ENCODE measurements at regions not wholly inside any gene's neighbourhood (a gene's known extent, or its start where the extent isn't known, plus 50 kb on each side); places are given as distances from the start of the nearest gene placed in this dataset.
A peak's percentile ranks its signal among the peaks of the same experiment; 100 is the strongest.
"Not testable (repeated sequence)": the region's sequence is repeated elsewhere in the genome, so short reads cannot be mapped to it uniquely, and the experiment has no call there.

DNA sequence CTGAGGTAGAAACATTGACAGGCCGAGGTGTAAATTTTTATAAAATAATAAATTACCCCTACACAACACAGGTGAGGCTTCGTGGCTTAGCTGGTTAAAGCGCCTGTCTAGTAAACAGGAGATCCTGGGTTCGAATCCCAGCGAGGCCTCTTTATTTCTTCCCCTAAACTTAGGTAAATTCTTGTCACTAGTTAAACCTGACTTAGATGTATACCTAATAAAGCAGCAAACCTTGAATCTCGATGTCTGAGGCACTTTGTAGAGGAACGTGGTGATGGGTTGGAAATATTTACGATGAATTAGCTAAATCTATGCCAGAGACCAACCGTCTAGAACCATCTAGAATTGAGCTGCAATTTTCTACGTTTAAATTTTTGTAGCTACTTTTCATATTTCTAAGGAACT lies 185.6 kb downstream of the OR2B2 start:
- DNase-seq: no peak

DNA sequence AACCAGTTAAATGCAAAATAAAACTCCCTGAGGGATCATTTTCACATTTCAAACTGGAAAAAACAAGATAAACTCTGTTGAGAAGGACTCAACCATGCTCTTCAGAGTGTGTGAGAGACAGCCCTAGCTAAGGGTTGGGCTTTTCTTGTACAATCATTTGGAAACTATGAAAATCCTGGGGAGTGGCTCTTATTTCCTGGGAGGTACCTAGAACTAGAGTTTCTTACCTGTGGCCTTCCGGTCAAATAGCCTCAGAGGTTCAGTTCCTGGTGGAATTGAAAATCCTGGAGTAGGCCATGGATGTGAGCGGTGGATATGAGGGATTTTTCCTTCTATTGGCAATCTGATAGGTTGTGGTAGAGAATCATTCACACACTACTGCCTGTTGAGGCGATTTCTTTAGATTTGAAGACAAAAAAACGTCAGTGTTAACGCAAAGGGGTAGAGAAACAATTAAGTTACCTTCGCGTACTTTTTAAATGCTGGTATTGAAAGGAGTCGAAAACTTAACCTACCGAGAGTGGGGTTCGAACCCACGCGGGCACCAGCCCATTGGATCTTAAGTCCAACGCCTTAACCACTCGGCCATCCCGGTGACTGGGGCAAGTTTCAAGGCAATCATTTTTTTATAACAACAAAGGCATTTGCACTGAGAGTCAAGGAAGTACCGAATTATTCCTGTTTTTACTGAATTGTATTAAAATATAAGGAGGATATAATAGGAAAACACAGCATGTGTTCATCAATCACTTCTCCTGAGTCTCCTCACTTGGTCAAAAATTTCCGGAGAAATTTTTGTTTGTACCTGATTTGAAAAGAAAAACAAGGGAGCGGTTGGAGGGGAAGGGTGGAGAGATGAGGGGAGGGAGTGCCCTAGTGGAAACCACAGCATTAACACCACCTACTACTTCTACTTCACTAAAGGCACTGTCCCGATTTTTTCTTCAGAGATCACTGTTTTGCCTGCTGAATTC lies 191.3 kb downstream of the OR2B2 start:
- DNase-seq: peak; percentile 10

DNA sequence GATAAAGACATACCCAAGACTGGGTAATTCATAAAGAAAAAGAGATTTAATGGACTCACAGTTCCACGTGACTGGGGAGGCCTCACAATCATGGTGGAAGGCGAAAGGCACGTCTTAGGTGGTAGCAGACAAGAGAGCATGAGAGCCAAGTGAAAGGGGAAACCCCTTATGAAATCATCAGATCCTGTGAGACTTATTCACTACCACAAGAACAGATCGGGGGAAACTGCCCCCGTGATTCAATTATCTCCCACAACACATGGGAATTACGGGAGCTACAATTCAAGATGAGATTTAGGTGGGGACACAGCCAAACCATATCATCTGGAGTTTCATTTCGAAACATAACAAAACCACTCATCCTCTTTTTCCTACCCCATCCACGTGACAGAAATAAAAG lies 193.2 kb downstream of the OR2B2 start:
- not testable (repeated sequence) for DNase-seq

DNA sequence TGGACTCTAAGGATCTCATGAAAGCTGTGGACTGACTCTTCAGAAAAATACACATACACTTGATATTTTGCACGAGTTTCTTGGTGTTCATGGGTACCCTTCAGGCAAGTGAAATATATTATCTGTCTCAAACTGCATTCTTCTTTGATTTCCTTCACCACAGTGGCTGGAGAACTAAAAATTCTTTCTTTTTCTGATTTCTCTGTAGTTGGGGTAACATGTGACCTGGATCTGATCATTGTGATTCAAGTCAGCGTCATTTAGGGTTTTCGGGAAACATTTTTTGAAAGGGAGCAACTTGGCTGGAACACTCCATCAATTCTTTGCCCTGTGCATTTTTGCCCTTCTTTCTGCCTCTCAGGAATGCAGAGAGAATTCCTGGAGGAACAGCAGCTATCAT lies 205.8 kb downstream of the OR2B2 start:
- no peak for DNase-seq

DNA sequence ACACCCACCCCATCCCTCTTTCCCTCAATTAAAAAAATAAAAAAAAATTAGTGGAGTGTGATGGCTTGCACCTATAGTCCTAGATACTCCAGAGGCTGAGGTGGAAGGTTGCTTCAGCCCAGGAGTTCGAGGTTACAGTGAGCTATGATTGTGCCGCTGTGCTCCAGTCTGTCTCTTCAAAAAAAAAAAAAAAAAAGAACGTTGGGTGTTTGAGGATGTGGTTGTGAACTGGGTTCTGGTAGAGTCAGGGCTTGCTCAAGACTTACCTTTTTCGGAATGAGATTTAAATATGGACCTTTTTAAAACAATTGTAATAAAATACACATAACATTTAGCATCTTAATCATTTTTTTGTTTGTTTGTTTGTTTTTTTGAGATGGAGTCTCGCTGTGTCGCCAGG lies 211.9 kb downstream of the OR2B2 start:
- DNase-seq: no peak

DNA sequence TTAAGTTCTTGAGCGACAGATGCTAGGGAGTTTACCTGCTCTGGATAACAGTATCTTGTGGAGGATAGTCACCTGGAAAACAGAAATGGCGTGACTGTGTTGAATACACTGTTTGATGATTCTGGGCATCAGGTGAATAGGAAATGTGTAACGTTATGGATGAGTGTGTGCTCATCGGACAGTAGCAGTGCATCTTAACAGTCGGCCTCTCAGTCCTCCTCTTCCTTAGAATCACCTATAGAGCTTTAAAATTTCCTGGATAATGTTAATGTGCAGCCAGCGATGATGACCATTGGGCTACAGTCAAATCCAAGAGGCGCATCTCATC lies 217.7 kb downstream of the OR2B2 start:
- no peak for DNase-seq

DNA sequence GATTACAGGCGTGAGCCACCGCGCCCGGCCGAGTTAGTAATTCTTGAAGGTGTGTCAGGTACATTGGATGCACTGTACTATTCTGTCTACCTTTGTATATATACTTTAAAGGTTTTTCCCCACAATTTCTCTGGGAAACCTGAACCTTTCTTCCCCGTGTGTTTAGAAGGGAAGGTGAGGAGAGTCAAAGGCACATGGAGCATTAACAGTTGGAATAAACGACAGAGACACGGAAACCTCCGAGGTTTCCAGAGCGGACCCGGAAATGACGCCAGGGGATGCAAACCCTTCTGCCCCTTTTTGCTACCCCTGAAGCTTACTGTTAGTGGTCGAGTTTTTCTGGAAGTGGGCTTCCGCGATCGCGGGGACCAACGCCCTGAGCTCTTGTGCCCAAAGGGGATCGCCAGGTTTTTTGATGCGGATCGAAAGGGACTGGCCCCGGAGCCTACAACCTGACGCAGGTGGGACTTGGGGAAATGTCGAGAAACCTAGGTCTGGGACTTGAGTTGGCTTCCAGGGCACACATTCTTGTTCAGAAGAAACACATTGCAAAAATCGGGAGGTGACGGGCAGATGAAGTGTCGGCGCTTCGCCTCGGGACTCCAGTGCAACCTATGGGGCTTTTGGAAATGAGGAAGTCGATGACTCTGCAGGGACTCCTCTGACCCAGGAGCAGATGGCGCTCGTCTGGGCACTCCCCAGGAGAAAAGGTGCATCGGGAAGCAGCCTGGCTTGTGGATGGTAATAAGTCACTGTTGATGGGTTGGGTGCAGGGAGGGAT lies 218.2 kb downstream of the OR2B2 start:
- DNase-seq: peak; percentile 84

DNA sequence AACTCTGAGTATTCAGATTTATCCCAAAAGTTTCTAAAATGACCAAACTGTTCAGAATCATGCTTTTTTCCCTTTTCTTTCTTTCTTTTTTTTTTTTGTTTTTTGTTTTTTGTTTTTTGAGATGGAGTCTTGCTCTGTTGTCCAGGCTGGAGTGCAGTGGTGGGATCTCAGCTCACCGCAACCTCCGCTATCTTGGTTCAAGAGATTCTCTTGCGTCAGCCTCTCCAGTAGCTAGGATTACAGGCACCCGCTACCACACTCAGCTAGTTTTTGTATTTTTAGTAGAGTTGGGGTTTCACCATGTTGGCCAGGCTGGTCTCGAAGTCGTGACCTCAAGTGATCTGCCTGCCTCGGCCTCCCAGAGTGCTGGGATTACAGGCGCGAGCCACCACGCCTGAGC lies 219.2 kb upstream of the ZNF184 start:
- not testable (repeated sequence) for DNase-seq

DNA sequence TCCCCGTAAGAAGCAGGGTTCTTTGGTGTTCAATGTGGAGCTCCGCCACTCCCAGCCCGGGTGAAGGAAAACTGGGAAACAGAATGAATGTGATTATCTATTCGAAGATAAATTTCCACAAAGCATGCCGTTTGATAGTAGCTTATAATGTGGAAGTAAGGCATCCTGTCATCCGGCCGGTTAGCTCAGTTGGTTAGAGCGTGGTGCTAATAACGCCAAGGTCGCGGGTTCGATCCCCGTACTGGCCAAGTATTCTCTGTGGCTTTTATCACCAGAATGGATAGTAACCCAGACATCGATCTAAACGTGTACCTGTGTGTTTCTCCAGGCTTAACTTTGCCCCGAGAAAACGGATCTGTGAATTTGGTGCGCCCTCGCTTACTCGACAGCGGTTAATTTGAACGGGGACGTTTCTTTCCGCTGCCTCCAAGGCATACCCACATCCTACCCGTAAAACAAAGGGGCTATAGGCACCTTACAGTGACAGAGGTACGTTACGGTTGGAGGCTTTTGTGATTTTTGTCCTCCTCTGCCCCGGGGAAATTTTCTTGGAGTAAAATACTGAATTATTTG lies 215.2 kb upstream of the ZNF184 start:
- DNase-seq: peak; percentile 98

DNA sequence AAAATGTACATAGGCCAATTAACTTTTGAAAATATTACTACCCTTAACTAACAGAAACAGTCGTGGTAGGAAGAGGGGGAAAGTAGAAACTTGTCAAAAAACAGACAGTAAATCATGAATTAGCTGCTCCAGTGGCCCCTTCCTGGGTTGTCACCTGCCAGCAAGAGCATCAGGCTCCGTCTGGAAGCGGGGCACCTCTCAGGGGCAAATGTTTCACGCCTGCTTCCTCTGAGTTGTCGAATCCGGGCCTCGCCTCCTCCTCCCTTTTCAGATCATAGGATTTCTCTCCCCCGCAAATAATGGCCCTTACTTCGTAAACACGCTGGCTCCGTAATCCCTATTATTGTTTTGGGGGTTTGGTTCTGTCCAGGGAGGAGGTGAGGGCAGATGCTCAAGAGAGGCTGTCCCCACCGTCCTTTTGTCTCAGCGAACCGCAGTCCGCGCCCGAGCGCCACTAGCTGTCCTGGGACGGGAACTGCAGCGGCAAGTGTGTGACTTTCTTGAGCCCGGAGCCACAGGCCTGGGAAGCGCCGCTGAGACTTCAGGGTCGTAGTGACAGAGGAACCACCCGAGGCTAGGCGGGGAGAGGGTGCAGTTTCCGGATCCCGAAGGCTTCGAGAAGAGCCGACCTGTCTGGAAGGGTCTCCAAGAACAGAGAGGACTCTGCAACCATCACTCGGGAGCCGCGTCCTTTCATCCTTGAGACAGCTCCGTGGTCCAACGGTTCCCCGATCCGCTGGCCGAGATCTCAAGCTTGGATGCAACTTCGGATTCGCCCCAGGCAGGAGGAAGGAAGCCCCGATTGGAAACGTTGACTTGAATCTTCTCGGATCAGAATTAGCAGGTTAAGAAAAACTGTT lies 214.5 kb upstream of the ZNF184 start:
- peak; percentile 95 for DNase-seq

DNA sequence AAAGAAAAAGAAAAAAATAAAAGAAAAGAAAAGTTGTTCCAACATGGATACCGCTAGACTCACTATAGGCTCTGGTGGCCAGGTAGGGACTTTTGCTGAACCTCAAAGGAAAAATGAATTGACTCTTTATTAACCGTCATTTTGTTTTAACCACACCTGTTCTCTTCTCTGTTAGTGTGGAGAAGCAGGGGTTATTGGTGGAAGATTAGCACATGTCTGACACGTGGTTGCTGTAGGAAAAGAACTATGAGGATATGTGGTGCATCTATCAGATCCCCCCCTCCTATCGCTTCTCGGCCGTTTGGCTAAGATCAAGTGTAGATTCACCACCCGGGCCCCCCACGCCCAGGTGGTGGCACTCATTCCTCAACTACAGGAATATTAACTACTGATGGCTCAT lies 212.4 kb upstream of the ZNF184 start:
- no peak for DNase-seq

DNA sequence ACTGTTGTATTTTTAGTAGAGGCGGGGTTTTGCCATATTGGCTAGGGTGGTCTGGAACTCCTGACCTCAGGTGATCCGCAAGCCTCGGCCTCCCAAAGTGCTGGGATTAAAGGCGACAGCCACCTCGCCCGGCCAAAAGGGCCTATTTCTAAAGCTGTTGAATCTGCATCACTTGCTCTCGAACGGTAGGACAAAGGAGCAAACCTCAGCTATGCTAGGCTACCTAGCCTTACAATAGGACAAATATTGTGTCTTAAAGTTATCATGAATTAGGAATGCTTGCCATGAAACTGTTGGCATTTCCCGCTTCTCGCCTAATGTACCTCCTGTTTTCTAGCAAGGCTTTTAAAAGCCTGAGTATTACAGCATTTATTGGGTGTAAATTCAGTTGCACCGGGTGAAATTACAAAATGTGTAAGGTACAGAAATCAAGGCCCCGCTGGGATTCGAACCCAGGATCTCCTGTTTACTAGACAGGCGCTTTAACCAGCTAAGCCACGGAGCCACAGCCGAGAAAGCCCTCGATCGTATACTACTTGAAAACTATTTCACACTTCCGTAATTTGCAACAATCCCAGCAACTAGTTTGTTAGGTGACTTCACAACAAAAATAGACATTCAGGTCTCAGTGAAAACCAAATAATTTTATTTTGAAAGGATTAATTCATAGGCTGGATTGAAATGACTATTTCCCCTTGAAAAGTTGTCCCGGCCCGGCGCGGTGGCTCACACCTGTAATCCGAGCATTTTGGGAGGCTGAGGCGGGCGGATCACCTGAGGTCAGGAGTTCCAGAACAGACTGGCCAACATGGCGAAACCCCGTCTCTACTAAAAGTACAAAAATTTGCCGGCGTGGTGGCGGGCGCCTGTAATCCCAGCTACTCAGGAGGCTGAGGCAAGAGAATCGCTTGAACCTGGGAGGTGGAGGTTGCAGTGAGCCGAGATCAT lies 211.6 kb upstream of the ZNF184 start:
- DNase-seq: peak; percentile 70

DNA sequence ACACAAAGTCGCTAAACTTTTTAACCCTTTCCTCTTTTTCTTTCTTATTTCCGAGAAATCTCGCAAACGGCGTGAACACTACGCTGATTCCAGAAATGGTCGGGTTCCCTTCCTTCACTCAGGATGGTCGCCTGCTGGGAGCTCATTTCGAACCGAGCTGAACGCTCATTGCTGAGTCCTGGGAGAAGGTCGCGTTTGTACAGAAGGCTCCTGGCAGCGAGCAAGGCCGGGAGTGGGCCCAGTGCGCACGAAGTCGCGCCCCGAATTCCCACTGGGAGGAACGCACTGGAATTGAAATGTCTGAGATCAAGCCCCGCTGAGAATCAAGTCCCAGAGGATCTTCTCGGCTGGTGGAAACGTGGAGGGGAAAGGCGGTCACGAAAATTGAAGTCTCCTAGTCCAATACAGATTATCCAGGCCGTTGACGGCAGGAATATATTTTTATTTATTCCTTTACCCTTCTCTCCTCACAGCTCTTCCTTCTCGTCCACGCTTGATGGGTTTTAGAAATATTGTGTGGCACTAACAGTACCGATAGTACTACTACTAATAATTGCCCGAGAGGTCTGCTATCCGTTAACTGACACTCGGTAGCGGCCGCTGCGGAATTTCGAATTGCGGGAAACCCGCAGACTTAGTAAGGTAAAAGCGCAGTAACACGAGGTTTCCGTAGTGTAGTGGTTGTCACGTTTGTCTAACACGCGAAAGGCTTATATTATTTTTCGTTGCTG lies 207.2 kb upstream of the ZNF184 start:
- peak; percentile 60 for DNase-seq

DNA sequence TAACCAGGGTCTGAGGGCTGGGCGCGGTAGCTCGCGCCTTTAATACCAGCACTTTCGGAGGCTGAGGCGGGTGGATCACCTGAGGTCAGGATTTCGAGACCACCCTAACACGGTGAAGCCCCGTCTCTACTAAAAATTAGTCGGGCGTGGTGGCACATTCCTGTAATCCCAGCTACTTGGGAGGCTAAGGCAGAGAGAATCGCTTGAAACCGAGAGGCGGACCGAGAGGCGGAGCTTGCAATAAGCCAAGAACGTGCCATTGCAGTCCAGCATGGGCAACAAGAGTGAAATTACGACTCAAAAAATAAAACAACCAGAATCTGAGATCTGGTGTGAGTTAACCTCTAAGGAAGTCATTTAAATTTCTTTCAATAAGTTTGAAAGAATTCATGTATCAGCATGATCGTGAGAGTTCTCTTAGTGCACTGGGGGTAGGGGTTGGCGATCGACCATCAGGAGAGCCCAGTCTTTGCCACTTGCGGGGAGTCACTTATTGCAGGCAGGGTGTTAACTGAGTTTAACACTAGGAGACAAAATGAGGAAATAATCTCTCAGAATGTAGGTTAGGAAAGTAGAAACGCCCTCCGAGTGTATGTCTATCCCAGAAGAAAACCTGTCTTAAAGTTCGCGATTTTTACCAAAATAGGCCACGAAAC lies 206.5 kb upstream of the ZNF184 start:
- DNase-seq: peak; percentile 45

DNA sequence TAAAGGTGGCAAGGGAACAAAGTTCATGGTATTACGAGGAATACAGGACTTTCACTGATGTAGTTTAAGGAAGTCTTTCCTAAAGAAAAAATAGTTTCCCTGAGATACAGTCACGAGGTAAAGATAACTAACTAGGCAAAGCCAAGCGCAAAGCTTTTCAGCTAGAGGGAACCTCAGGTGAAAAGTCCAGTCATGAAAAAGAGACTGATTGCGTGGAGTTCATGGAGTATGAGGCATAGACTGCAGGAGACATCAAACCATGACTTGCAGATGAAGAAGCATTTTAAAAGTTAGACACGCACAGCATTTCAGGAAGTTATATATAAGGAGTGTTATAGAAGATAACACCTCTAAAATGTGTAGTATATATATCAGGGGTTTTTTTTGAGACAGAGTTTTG lies 205.6 kb upstream of the ZNF184 start:
- DNase-seq: no peak

DNA sequence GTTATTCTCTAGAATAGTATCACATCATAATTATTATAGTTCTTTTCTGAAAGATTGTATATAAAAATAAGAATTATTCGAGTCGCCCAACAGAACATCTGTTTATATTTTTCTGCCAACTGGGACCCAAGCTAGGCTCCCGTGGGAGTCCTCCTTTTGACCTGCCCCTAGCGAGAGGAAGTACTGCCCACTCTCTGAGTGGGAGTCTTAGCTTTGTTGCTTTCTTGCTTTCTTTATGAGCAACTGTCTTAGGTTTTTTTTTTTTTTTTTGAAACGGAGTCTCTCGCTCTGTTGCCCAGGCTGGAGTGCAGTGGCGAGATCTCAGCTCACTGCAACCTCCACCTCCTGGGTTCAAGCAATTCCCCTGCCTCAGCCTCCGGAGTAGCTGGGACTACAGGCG lies 202.0 kb upstream of the ZNF184 start:
- DNase-seq: no peak

DNA sequence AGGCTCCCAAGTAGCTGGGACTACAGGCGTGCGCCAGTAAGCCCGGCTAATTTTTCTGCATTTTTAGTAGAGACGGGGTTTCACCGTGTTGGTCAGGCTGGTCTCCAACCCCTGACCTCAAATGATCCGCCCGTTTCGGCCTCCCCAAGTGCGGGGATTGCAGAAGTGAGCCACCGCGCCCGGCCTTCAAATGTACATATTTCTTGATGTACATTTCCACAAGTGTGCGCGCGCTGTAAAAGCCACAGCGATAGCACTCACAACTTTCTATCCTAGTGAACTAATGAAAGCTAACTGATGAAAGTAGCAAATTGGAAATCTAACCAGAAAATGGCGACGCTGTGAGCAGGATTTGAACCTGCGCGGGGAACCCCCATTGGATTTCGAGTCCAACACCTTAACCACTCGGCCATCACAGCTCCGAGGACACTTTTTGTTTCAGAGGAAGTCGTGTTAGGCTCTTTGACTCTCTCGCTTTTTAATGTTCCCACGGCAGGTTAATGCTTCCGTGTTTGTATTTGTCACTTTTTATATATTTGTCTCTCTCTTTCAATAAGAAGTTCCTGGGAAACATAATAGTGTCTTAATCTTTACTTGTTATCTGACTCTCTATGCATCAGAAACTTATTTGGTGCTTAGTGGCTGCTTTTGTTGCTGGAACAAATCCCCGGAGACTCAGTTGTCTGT lies 199.4 kb upstream of the ZNF184 start:
- peak; percentile 67 for DNase-seq

DNA sequence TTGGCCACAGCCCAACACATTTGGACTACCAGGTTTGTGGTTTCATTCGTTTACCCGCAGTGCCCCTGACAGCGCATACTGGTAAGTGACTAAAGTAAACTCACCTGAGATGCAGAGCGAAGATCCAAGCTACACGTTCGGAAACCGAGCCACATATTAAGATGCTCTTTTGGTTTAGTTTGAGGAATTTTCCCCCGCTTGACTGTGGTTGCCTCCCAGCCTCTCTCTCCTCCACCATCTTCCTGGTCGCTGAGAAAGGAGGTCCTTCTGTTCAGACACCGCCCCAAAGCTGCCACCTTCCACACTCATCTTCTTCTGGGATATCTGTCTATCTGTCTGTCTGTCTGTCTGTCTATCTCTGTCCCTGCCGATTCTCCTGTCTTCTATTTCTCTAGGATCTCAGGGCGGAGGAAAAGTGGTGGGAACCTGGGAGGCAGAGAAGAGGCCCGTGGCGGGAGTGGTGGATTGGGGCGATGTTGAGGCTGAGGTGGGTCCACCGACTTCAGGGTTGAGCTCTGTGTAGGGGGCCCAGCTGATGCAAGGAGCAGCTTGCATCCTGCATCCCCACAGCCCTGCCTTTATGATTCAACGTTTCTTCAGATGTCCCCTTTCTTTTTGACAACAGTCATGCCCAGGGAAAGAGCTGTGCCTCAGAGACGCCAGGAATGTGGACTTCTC lies 196.9 kb upstream of the ZNF184 start:
- no peak for DNase-seq

DNA sequence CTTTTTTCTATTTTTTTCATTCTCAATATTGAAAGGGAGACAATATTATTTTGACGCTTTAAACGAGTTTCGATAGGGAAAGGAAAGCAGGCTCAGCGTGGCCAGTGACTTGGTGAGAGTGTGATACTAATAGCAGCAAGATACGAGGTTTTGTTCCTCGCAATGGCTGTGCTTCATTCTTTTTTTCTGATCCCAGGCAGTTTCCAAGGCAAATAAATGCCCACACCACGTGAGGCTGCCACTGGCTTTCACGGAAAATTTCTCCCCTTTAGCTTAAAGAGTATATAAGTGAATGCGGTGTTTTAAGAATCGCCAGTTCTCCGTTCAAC lies 196.4 kb upstream of the ZNF184 start:
- peak; percentile 67 for DNase-seq
